SK-N-SH treated with all-trans-retinoic acid at 6 μM for 48 hours (cell line): ENCODE measurements at regions not wholly inside any gene's neighbourhood (a gene's known extent, or its start where the extent isn't known, plus 50 kb on each side); places are given as distances from the start of the nearest gene placed in this dataset.

ENCODE experiments used
- ATAC-seq: fragments of 200-7000 bp; cut with Tn5 transposase; 3 replicates; pipeline ENCODE4 v1.9.1; 2020; ENCODE audit warnings: mild to moderate bottlenecking, moderate library complexity
- ARNTL ChIP-seq: fragments of 450-650 bp; formaldehyde crosslinking; IDR thresholded peaks from 2 replicates; pipeline ENCODE4 v1.5.0; 2020; ENCODE audit warnings: low read depth, mild to moderate bottlenecking, moderate library complexity, borderline replicate concordance
- BACH2 ChIP-seq: fragments of 250-450 bp; sonication (Bioruptor Pico); IDR thresholded peaks from 2 replicates; pipeline ENCODE4 v1.9.0; 2021; ENCODE audit warnings: mild to moderate bottlenecking, borderline replicate concordance
- CSDC2 ChIP-seq: fragments of 250-450 bp; sonication (Bioruptor Pico); IDR thresholded peaks from 2 replicates; pipeline ENCODE4 v1.5.0; 2020; ENCODE audit warnings: mild to moderate bottlenecking, moderate library complexity
- ESRRG ChIP-seq: fragments of 250-450 bp; sonication (Bioruptor Pico); IDR thresholded peaks from 2 replicates; pipeline ENCODE4 v1.6.1; 2021; ENCODE audit warnings: mild to moderate bottlenecking
- GLIS3 ChIP-seq: fragments of 250-450 bp; sonication (Bioruptor Pico); IDR thresholded peaks from 2 replicates; pipeline ENCODE4 v1.5.0; 2020; ENCODE audit warnings: mild to moderate bottlenecking, moderate library complexity
- ISL1 ChIP-seq: fragments of 250-450 bp; sonication (Bioruptor Pico); IDR thresholded peaks from 2 replicates; pipeline ENCODE4 v2.1.2; 2022; ENCODE audit warnings: mild to moderate bottlenecking, moderate library complexity
- OSR1 ChIP-seq: fragments of 250-450 bp; sonication (Bioruptor Pico); IDR thresholded peaks from 2 replicates; pipeline ENCODE4 v1.8.0; 2022; ENCODE audit warnings: moderate library complexity, mild to moderate bottlenecking, inconsistent platforms
- PPARA ChIP-seq: fragments of 250-450 bp; sonication (Bioruptor Pico); IDR thresholded peaks from 2 replicates; pipeline ENCODE4 v1.5.0; 2020; ENCODE audit warnings: mild to moderate bottlenecking, borderline replicate concordance
- RARB ChIP-seq: fragments of 250-450 bp; sonication (Bioruptor Pico); IDR thresholded peaks from 2 replicates; pipeline ENCODE4 v1.8.0; 2021; ENCODE audit warnings: mild to moderate bottlenecking, moderate library complexity
- SNAI2 ChIP-seq: fragments of 250-450 bp; sonication (Bioruptor Pico); IDR thresholded peaks from 2 replicates; pipeline ENCODE4 v1.5.0; 2020; ENCODE audit warnings: mild to moderate bottlenecking, moderate library complexity
- TCF4 ChIP-seq: fragments of 250-450 bp; sonication (Bioruptor Pico); IDR thresholded peaks from 2 replicates; pipeline ENCODE4 v1.8.0; 2021; ENCODE audit warnings: mild to moderate bottlenecking, moderate library complexity, borderline replicate concordance
- TOX ChIP-seq: fragments of 250-450 bp; sonication (Bioruptor Pico); IDR thresholded peaks from 2 replicates; pipeline ENCODE4 v1.8.0; 2021; ENCODE audit warnings: mild to moderate bottlenecking, moderate library complexity, borderline replicate concordance
- ZC3H10 ChIP-seq: fragments of 250-450 bp; sonication (Bioruptor Pico); IDR thresholded peaks from 2 replicates; pipeline ENCODE4 v1.5.1; 2021; ENCODE audit warnings: mild to moderate bottlenecking, moderate library complexity
- ZFP3 ChIP-seq: fragments of 250-450 bp; sonication (Bioruptor Pico); IDR thresholded peaks from 2 replicates; pipeline ENCODE4 v1.5.0; 2020; ENCODE audit warnings: mild to moderate bottlenecking, moderate library complexity
- ZFP30 ChIP-seq: fragments of 450-650 bp; formaldehyde crosslinking; IDR thresholded peaks from 2 replicates; pipeline ENCODE4 v1.5.0; 2022; ENCODE audit warnings: mild to moderate bottlenecking, moderate library complexity
- ZNF565 ChIP-seq: fragments of 450-650 bp; formaldehyde crosslinking; conservative IDR thresholded peaks from 2 replicates; pipeline ENCODE4 v1.5.0; 2020; ENCODE audit warnings: low read depth, mild to moderate bottlenecking, moderate library complexity
- ZNF8 ChIP-seq: fragments of 450-650 bp; formaldehyde crosslinking; IDR thresholded peaks from 2 replicates; pipeline ENCODE4 v1.5.0; 2020; ENCODE audit warnings: mild to moderate bottlenecking, moderate library complexity
- TF ChIP-seq, protein P1 (sequence below): fragments of 250-450 bp; sonication (Bioruptor Pico); IDR thresholded peaks from 2 replicates; pipeline ENCODE4 v1.5.0; 2020; ENCODE audit warnings: mild to moderate bottlenecking, moderate library complexity
- TF ChIP-seq, protein P2 (sequence below): fragments of 250-450 bp; sonication (Bioruptor Pico); IDR thresholded peaks from 2 replicates; pipeline ENCODE4 v1.5.1; 2021; ENCODE audit warnings: mild to moderate bottlenecking, moderate library complexity
- TF ChIP-seq, protein P3 (sequence below): fragments of 250-450 bp; sonication (Bioruptor Pico); IDR thresholded peaks from 2 replicates; pipeline ENCODE4 v1.8.0; 2021; ENCODE audit warnings: low read depth, mild to moderate bottlenecking, moderate library complexity, borderline replicate concordance
- TF ChIP-seq, protein P4 (sequence below): fragments of 250-450 bp; sonication (Bioruptor Pico); IDR thresholded peaks from 2 replicates; pipeline ENCODE4 v1.5.1; 2020; ENCODE audit warnings: low read depth, mild to moderate bottlenecking, moderate library complexity

DNA sequence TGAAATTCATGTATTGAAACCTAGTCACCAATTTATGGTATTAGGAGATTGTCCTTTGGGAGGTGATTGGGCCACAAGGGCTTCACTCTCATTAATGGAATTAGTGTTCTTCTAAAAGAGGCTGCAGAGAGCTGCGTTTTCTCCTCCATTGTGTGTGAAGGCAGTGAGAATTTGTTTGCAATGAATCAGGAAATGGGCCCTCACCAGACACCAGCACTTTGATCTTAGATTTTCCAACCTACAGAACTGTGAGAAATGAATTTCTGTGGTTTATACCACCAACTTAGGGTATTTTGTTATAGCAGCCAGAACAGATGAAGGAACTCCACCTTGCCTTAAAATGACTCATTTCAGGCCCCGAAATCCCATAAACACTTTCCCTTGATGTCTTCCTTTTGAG, 544.2 kb downstream of the RWDD3 start:
- TF ChIP-seq ISL1 (CRISPR knock-in tag) (no peak), ZNF565 (CRISPR knock-in tag) (no peak), ZFP30 (no peak), RARB (CRISPR knock-in tag) (no peak), OSR1 (CRISPR knock-in tag) (no peak), TCF4 (CRISPR knock-in tag) (no peak), ZNF8 (CRISPR knock-in tag) (no peak), TOX (no peak), ESRRG (CRISPR knock-in tag) (no peak), BACH2 (CRISPR knock-in tag) (no peak), GLIS3 (CRISPR knock-in tag) (no peak), ZFP3 (CRISPR knock-in tag) (no peak), CSDC2 (CRISPR knock-in tag) (no peak)
- TF ChIP-seq, protein P1, sequence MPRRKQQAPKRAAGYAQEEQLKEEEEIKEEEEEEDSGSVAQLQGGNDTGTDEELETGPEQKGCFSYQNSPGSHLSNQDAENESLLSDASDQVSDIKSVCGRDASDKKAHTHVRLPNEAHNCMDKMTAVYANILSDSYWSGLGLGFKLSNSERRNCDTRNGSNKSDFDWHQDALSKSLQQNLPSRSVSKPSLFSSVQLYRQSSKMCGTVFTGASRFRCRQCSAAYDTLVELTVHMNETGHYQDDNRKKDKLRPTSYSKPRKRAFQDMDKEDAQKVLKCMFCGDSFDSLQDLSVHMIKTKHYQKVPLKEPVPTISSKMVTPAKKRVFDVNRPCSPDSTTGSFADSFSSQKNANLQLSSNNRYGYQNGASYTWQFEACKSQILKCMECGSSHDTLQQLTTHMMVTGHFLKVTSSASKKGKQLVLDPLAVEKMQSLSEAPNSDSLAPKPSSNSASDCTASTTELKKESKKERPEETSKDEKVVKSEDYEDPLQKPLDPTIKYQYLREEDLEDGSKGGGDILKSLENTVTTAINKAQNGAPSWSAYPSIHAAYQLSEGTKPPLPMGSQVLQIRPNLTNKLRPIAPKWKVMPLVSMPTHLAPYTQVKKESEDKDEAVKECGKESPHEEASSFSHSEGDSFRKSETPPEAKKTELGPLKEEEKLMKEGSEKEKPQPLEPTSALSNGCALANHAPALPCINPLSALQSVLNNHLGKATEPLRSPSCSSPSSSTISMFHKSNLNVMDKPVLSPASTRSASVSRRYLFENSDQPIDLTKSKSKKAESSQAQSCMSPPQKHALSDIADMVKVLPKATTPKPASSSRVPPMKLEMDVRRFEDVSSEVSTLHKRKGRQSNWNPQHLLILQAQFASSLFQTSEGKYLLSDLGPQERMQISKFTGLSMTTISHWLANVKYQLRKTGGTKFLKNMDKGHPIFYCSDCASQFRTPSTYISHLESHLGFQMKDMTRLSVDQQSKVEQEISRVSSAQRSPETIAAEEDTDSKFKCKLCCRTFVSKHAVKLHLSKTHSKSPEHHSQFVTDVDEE (CRISPR knock-in tag), result no peak
- TF ChIP-seq, protein P2, sequence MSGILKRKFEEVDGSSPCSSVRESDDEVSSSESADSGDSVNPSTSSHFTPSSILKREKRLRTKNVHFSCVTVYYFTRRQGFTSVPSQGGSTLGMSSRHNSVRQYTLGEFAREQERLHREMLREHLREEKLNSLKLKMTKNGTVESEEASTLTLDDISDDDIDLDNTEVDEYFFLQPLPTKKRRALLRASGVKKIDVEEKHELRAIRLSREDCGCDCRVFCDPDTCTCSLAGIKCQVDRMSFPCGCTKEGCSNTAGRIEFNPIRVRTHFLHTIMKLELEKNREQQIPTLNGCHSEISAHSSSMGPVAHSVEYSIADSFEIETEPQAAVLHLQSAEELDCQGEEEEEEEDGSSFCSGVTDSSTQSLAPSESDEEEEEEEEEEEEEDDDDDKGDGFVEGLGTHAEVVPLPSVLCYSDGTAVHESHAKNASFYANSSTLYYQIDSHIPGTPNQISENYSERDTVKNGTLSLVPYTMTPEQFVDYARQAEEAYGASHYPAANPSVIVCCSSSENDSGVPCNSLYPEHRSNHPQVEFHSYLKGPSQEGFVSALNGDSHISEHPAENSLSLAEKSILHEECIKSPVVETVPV (CRISPR knock-in tag), result no peak
- TF ChIP-seq, protein P3, sequence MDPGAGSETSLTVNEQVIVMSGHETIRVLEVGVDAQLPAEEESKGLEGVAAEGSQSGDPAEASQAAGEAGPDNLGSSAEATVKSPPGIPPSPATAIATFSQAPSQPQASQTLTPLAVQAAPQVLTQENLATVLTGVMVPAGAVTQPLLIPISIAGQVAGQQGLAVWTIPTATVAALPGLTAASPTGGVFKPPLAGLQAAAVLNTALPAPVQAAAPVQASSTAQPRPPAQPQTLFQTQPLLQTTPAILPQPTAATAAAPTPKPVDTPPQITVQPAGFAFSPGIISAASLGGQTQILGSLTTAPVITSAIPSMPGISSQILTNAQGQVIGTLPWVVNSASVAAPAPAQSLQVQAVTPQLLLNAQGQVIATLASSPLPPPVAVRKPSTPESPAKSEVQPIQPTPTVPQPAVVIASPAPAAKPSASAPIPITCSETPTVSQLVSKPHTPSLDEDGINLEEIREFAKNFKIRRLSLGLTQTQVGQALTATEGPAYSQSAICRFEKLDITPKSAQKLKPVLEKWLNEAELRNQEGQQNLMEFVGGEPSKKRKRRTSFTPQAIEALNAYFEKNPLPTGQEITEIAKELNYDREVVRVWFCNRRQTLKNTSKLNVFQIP (CRISPR knock-in tag), result no peak
- TF ChIP-seq, all 23 proteins: peak for 0
- no peak for ATAC-seq

DNA sequence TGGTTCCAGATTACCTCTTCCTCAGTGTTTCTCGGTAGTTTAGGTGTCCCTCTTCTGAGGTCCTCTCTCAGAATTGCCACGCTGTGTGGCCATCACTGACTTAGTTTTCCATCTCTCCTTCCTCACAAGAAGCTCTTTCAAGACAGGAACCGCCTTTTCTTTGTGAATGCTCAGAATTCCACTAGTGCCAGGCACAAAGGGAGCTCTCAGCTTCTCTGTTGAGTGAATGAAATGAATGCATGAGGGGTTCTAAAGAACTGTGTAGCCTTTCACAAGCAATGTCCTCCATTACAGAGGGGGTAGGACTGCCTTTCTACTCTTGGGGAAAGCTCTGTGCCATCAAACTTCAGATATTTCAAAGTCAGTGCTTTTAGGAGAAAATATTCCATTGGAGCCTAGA, 546.8 kb downstream of the RWDD3 start:
- TF ChIP-seq CSDC2 (CRISPR knock-in tag), result no peak
- TF ChIP-seq ARNTL (CRISPR knock-in tag), result no peak
- no peak for TF ChIP-seq TOX
- TF ChIP-seq, protein P1 (CRISPR knock-in tag), result no peak
- no peak for TF ChIP-seq PPARA (CRISPR knock-in tag)
- TF ChIP-seq ZNF8 (CRISPR knock-in tag), result no peak
- TF ChIP-seq, protein P3 (CRISPR knock-in tag), result no peak
- no peak for TF ChIP-seq GLIS3 (CRISPR knock-in tag)
- TF ChIP-seq OSR1 (CRISPR knock-in tag), result no peak
- TF ChIP-seq, all 23 proteins: peak for 0
- ATAC-seq, result no peak

DNA sequence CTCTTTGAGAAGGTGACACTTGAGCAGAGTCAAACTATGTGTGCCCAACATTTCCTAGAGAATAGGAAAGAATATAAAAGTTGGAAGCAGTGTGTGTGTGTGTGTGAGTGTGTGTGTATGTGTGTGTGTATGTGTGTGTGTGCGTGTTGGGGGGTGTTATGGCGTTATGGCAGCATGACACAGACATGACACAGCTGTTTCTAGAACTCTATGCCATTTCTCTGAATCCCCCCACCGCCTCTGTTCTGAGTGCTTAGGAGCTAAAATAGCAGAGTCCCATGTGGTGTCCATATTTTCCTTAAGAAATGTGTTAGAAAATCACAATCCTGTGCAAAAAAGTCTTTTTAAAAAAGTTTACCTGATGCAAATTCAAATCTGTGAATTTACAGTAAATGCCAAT, 556.1 kb downstream of the RWDD3 start:
- ATAC-seq, result no peak
- TF ChIP-seq, protein P2 (CRISPR knock-in tag), result no peak
- TF ChIP-seq, protein P4, sequence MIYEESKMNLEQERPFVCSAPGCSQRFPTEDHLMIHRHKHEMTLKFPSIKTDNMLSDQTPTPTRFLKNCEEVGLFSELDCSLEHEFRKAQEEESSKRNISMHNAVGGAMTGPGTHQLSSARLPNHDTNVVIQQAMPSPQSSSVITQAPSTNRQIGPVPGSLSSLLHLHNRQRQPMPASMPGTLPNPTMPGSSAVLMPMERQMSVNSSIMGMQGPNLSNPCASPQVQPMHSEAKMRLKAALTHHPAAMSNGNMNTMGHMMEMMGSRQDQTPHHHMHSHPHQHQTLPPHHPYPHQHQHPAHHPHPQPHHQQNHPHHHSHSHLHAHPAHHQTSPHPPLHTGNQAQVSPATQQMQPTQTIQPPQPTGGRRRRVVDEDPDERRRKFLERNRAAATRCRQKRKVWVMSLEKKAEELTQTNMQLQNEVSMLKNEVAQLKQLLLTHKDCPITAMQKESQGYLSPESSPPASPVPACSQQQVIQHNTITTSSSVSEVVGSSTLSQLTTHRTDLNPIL (CRISPR knock-in tag), result no peak
- TF ChIP-seq ZC3H10 (CRISPR knock-in tag), result no peak
- no peak for TF ChIP-seq GLIS3 (CRISPR knock-in tag)
- no peak for TF ChIP-seq CSDC2 (CRISPR knock-in tag)
- TF ChIP-seq ARNTL (CRISPR knock-in tag), result no peak
- no peak for TF ChIP-seq ZFP30
- TF ChIP-seq, protein P1 (CRISPR knock-in tag), result no peak
- no peak for TF ChIP-seq TCF4 (CRISPR knock-in tag)
- no peak for TF ChIP-seq SNAI2
